Breast epithelium (tissue), 3 donors: ENCODE measurements at regions not wholly inside any gene's neighbourhood (a gene's known extent, or its start where the extent isn't known, plus 50 kb on each side); places are given as distances from the start of the nearest gene placed in this dataset.

Experiments used
- CTCF ChIP-seq, 3 donors: fragments of 450-650 bp; IDR thresholded peaks; one replicate each; pipeline ENCODE4 v1.5.1; 2016 to 2017; ENCODE audit warnings: antibody characterized with exemption in 3 of 3, mild to moderate bottlenecking in 3 of 3, moderate library complexity in 3 of 3
- POLR2A ChIP-seq: fragments of 450-650 bp; IDR thresholded peaks from one replicate; pipeline ENCODE4 v1.6.1; 2016; ENCODE audit warnings: antibody characterized with exemption, mild to moderate bottlenecking, moderate library complexity
- POLR2AphosphoS5 ChIP-seq, 3 donors: sonication (generic); formaldehyde crosslinking; IDR thresholded peaks; one replicate each; pipeline ENCODE4 v1.6.1; 2017; ENCODE audit warnings: antibody characterized with exemption in 3 of 3

GRCh38 chr3:106842151-106842550, 535.1 kb upstream of the CCDC54 start:
- TF ChIP-seq CTCF (IDR thresholded peaks at IDR 0.05) (no peak), POLR2AphosphoS5 (IDR thresholded peaks at IDR 0.05) (no peak), POLR2A (no peak)
